PC-9 (cell line): ENCODE measurements at regions not wholly inside any gene's neighbourhood (a gene's known extent, or its start where the extent isn't known, plus 50 kb on each side); places are given as distances from the start of the nearest gene placed in this dataset.

Source experiments
- BruUV-seq: library from RNA; stranded (reverse); fragments of 400-500 nt; replicated peaks from 2 replicates; lab custom pipeline; 2021; lab: Mats Ljungman, UMichigan
- CTCF ChIA-PET: fragments of 300-600 bp; sonication (Branson Sonifier 250); formaldehyde crosslinking; loops from one replicate; lab custom pipeline; 2022; ENCODE audit warnings: antibody characterized with exemption; lab: Charles Lee
- POLR2A ChIA-PET: fragments of 300-600 bp; sonication (Branson Sonifier 250); formaldehyde crosslinking; loops from one replicate; lab custom pipeline; 2022; ENCODE audit warnings: antibody characterized with exemption; ENCODE audit not compliant: unreplicated experiment; lab: Charles Lee
- DNase-seq, 2 experiments: peaks; one replicate each; pipeline versions ENCODE4 v3.0.0 to v3.0.0-alpha.2; 2015 to 2022; ENCODE audit warnings: mixed read lengths in 1 of 2
- H2AFZ ChIP-seq: fragments of 200-600 bp; sonication (generic); 2 replicates; pipeline ENCODE4 v1.8.1; 2017; ENCODE audit warnings: antibody characterized with exemption
- H3F3A ChIP-seq: fragments of 200-600 bp; sonication (generic); 2 replicates; pipeline ENCODE4 v1.8.1; 2017; ENCODE audit warnings: antibody characterized with exemption, mild to moderate bottlenecking, low read depth; ENCODE audit not compliant: insufficient read depth
- H3K27ac ChIP-seq: fragments of 200-600 bp; sonication (generic); 2 replicates; pipeline ENCODE4 v1.6.1; 2016; ENCODE audit warnings: mixed run types
- H3K27me3 ChIP-seq: fragments of 200-600 bp; sonication (generic); 2 replicates; pipeline ENCODE4 v1.6.1; 2016; ENCODE audit warnings: low read depth, mixed run types; ENCODE audit not compliant: insufficient read depth
- H3K36me3 ChIP-seq: fragments of 200-600 bp; sonication (generic); 2 replicates; pipeline ENCODE4 v1.6.1; 2016; ENCODE audit warnings: low read depth, mixed run types
- H3K4me1 ChIP-seq: fragments of 200-600 bp; sonication (generic); replicated peaks from 2 replicates; pipeline ENCODE4 v1.6.1; 2016; ENCODE audit warnings: mixed run types; ENCODE audit not compliant: insufficient read depth
- H3K4me2 ChIP-seq: fragments of 200-600 bp; sonication (generic); 2 replicates; pipeline ENCODE4 v1.6.1; 2017; ENCODE audit warnings: mixed run types
- H3K4me3 ChIP-seq: fragments of 200-600 bp; sonication (generic); 2 replicates; pipeline ENCODE4 v1.6.1; 2016; ENCODE audit warnings: mixed run types
- H3K79me2 ChIP-seq: fragments of 200-600 bp; sonication (generic); 2 replicates; pipeline ENCODE4 v1.6.1; 2017; ENCODE audit warnings: low read depth, mixed run types
- H3K9me2 ChIP-seq: fragments of 200-600 bp; sonication (generic); 2 replicates; pipeline ENCODE4 v1.8.1; 2017; ENCODE audit warnings: mild to moderate bottlenecking; ENCODE audit not compliant: insufficient read depth
- H3K9me3 ChIP-seq: fragments of 200-600 bp; sonication (generic); 2 replicates; pipeline ENCODE4 v1.8.1; 2016; ENCODE audit warnings: low read depth; ENCODE audit not compliant: insufficient read depth
- H4K20me1 ChIP-seq: fragments of 200-600 bp; sonication (generic); 2 replicates; pipeline ENCODE4 v1.8.1; 2017; ENCODE audit not compliant: insufficient read depth
- CTCF ChIP-seq: fragments of 200-600 bp; sonication (generic); conservative IDR thresholded peaks from 2 replicates; pipeline ENCODE4 v1.6.1; 2017; ENCODE audit warnings: mixed run types, antibody characterized with exemption, mild to moderate bottlenecking, moderate library complexity
- EZH2 ChIP-seq: fragments of 200-600 bp; sonication (generic); IDR thresholded peaks from 2 replicates; pipeline ENCODE4 v1.8.0; 2017; ENCODE audit warnings: antibody characterized with exemption, low read depth
- intact Hi-C: fragments of 100-400 bp; cut with micrococcal nuclease; formaldehyde crosslinking; loops from one replicate; pipeline ENCODE4 v1.10.0; 2022; ENCODE audit not compliant: unreplicated experiment

- Histone ChIP-seq H2AFZ (no peak overlapping the region), H3K27me3 (peaks cover 90% of the 10 kb centered on the region), H3F3A (no peaks in the 10 kb centered on the region), H3K79me2 (no peaks in the 10 kb centered on the region), H3K27ac (no peak overlapping the region), H4K20me1 (no peaks in the 10 kb centered on the region), H3K4me2 (no peak overlapping the region), H3K9me2 (no peaks in the 10 kb centered on the region), H3K9me3 (no peaks in the 10 kb centered on the region), H3K4me1 (no peaks in the 10 kb centered on the region), H3K4me3 (no peak overlapping the region), H3K36me3 (no peaks in the 10 kb centered on the region)
- ChIA-PET CTCF (no interaction called here), POLR2A (no interaction called here)
- no peak for DNase-seq
- BruUV-seq: no TSS peak
- TF ChIP-seq CTCF (no peak), EZH2 (no peak)
- intact Hi-C loops: no loop called here
These were observed 140.1 kb upstream of the ASB18 start for GRCh38 chr2:236404346-236404745.

GRCh38 chr2:236405357-236405756 is 141.2 kb upstream of the ASB18 start:
- no peak overlapping the region for H3K27ac ChIP-seq
- no peaks in the 10 kb centered on the region for H3K79me2 ChIP-seq
- ChIA-PET POLR2A (no interaction called here), CTCF (no interaction called here)
- no peaks in the 10 kb centered on the region for H3F3A ChIP-seq
- no peaks in the 10 kb centered on the region for H3K9me3 ChIP-seq
- intact Hi-C loops: no loop called here
- no peak for DNase-seq
- no peak overlapping the region for H2AFZ ChIP-seq
- BruUV-seq: no TSS peak
- peaks cover 80% of the 10 kb centered on the region for H3K27me3 ChIP-seq
- no peak overlapping the region for H3K4me2 ChIP-seq
- H3K4me3 ChIP-seq: no peak overlapping the region
- no peaks in the 10 kb centered on the region for H3K9me2 ChIP-seq
- H4K20me1 ChIP-seq: no peaks in the 10 kb centered on the region
- no peaks in the 10 kb centered on the region for H3K36me3 ChIP-seq
- TF ChIP-seq CTCF (no peak), EZH2 (no peak)
- H3K4me1 ChIP-seq: no peaks in the 10 kb centered on the region

- H3K4me1 ChIP-seq: no peaks in the 10 kb centered on the region
- CTCF ChIA-PET: no interaction called here
- H3F3A ChIP-seq: no peaks in the 10 kb centered on the region
- POLR2A ChIA-PET: no interaction called here
- H3K27ac ChIP-seq: no peak overlapping the region
- intact Hi-C loops: no loop called here
- DNase-seq: no peak
- no peaks in the 10 kb centered on the region for H3K9me2 ChIP-seq
- H3K4me3 ChIP-seq: no peak overlapping the region
- no TSS peak for BruUV-seq
- H4K20me1 ChIP-seq: no peaks in the 10 kb centered on the region
- peaks cover 64% of the 10 kb centered on the region for H3K27me3 ChIP-seq
- H3K4me2 ChIP-seq: no peak overlapping the region
- no peaks in the 10 kb centered on the region for H3K9me3 ChIP-seq
- no peak for TF ChIP-seq EZH2
- no peak for TF ChIP-seq CTCF
- H3K79me2 ChIP-seq: no peaks in the 10 kb centered on the region
- no peaks in the 10 kb centered on the region for H3K36me3 ChIP-seq
- no peak overlapping the region for H2AFZ ChIP-seq
These were observed 143.9 kb upstream of the ASB18 start for GRCh38 chr2:236408090-236408489.
